HepG2 (cell line): ENCODE measurements at regions not wholly inside any gene's neighbourhood (a gene's known extent, or its start where the extent isn't known, plus 50 kb on each side); places are given as distances from the start of the nearest gene placed in this dataset.

Source experiments
- CREB1 ChIP-seq, 2 experiments: fragments of 450-650 bp in 1 of 2; IDR thresholded peaks; 2 replicates each; pipeline ENCODE4 v1.6.1; 2016 to 2017; ENCODE audit warnings: control low read depth in 1 of 2, mild to moderate bottlenecking in 1 of 2, missing compliant biosample characterization in 1 of 2, missing genetic modification characterization in 1 of 2
- PHF20 ChIP-seq: sonication (generic); formaldehyde crosslinking; IDR thresholded peaks from 2 replicates; pipeline ENCODE4 v1.5.0; 2020; ENCODE audit warnings: mild to moderate bottlenecking, missing genetic modification reagents

GRCh38 chr11:96448225-96448624 is 58.4 kb downstream of the JRKL start:
- TF ChIP-seq PHF20, result no peak
- no peak for TF ChIP-seq CREB1 (IDR thresholded peaks at IDR 0.05)
- TF ChIP-seq CREB1 (CRISPR knock-in tag; IDR thresholded peaks at IDR 0.05), result no peak
